H1 (cell line): ENCODE measurements at regions not wholly inside any gene's neighbourhood (a gene's known extent, or its start where the extent isn't known, plus 50 kb on each side); places are given as distances from the start of the nearest gene placed in this dataset.
A peak's percentile ranks its signal among the peaks of the same experiment; 100 is the strongest.

Experiments
- CTCF ChIA-PET: fragments of 300-600 bp; sonication (Branson Sonifier 250); formaldehyde crosslinking; loops from one replicate; lab custom pipeline; 2021; ENCODE audit not compliant: partially characterized antibody; lab: Charles Lee
- POLR2A ChIA-PET: fragments of 300-600 bp; sonication (Branson Sonifier 250); formaldehyde crosslinking; loops from one replicate; lab custom pipeline; 2021; ENCODE audit warnings: inconsistent platforms; ENCODE audit not compliant: partially characterized antibody; lab: Charles Lee
- DNase-seq, 2 experiments: peaks; one replicate each; pipeline versions ENCODE4 v3.0.0 to v3.0.0-alpha.2; 2010 to 2022; ENCODE audit warnings: low spot score in 2 of 2, low read depth in 1 of 2, mixed read lengths in 1 of 2
- FAIRE-seq: peaks from 2 replicates; lab custom pipeline; 2011; peaks lifted over from hg19 to GRCh38; lab: Jason Lieb, UNC
- H2AFZ ChIP-seq: 2 replicates; pipeline ENCODE4 v1.8.1; 2012; ENCODE audit warnings: low read length, inconsistent platforms
- H2AK5ac ChIP-seq: 2 replicates; pipeline ENCODE4 v1.6.1; 2013; ENCODE audit warnings: low read depth, low read length
- H2BK120ac ChIP-seq: replicated peaks from 2 replicates; pipeline ENCODE3; 2013; ENCODE audit warnings: low read depth, low read length, inconsistent platforms
- H2BK12ac ChIP-seq: 2 replicates; pipeline ENCODE4 v1.6.1; 2013; ENCODE audit warnings: low read depth, low read length
- H2BK15ac ChIP-seq: 2 replicates; pipeline ENCODE4 v1.6.1; 2013; ENCODE audit warnings: low read length
- H2BK20ac ChIP-seq: 2 replicates; pipeline ENCODE4 v1.6.1; 2013; ENCODE audit warnings: low read length
- H2BK5ac ChIP-seq: 2 replicates; pipeline ENCODE4 v1.6.1; 2013; ENCODE audit warnings: low read depth, low read length
- H3K14ac ChIP-seq: 2 replicates; pipeline ENCODE4 v1.6.1; 2013; ENCODE audit warnings: inconsistent platforms; ENCODE audit not compliant: insufficient read length
- H3K18ac ChIP-seq: 2 replicates; pipeline ENCODE4 v1.6.1; 2013; ENCODE audit warnings: low read length; ENCODE audit errors: extremely low read depth
- H3K23ac ChIP-seq: 2 replicates; pipeline ENCODE4 v1.6.1; 2013; ENCODE audit warnings: inconsistent platforms; ENCODE audit not compliant: insufficient read length
- H3K23me2 ChIP-seq: 2 replicates; pipeline ENCODE4 v1.6.1; 2013; ENCODE audit warnings: low read depth, low read length
- H3K27ac ChIP-seq: 2 replicates; pipeline ENCODE4 v1.6.1; 2011; ENCODE audit warnings: low read depth, low read length, inconsistent platforms
- H3K27me3 ChIP-seq, 4 experiments: replicated peaks in 1 of 4; 1 replicate in 1 of 4; 2 replicates in 3 of 4; pipeline versions ENCODE4 v1.6.1 to v1.8.1; 2011 to 2013; ENCODE audit warnings: low read length in 3 of 4, mild to moderate bottlenecking in 3 of 4, inconsistent platforms in 2 of 4, mixed read lengths in 2 of 4, moderate library complexity in 1 of 4; ENCODE audit not compliant: control insufficient read depth in 3 of 4, insufficient read depth in 3 of 4; ENCODE audit errors: extremely low read depth in 1 of 4
- H3K36me3 ChIP-seq, 4 experiments: 2 replicates each; pipeline versions ENCODE4 v1.6.1 to v1.8.1; 2011 to 2013; ENCODE audit warnings: mild to moderate bottlenecking in 4 of 4, low read length in 3 of 4, moderate library complexity in 2 of 4, control low read depth in 1 of 4, inconsistent platforms in 1 of 4; ENCODE audit not compliant: insufficient read depth in 4 of 4, control insufficient read depth in 2 of 4
- H3K4ac ChIP-seq: replicated peaks from 2 replicates; pipeline ENCODE3; 2013; ENCODE audit warnings: low read length, low read depth, mixed read lengths, inconsistent platforms; ENCODE audit not compliant: insufficient read length
- H3K4me1 ChIP-seq, 4 experiments: replicated peaks in 1 of 4; 1 replicate in 1 of 4; 2 replicates in 3 of 4; pipeline versions ENCODE4 v1.6.1 to v1.8.1; 2011 to 2013; ENCODE audit warnings: low read length in 3 of 4, inconsistent platforms in 2 of 4, mixed read lengths in 1 of 4; ENCODE audit not compliant: insufficient read depth in 4 of 4, control insufficient read depth in 3 of 4
- H3K4me2 ChIP-seq, 2 experiments: 2 replicates each; pipeline versions ENCODE4 v1.6.1 to v1.8.1; 2011 to 2013; ENCODE audit warnings: low read depth in 2 of 2, low read length in 2 of 2, control low read depth in 1 of 2, inconsistent platforms in 1 of 2, mild to moderate bottlenecking in 1 of 2; ENCODE audit not compliant: insufficient read depth in 1 of 2
- H3K4me3 ChIP-seq, 4 experiments: fragments of 200-600, 300-600 bp in 1 of 4; sonication (generic), shearing (Covaris generic), sonication (Bioruptor Twin) in 1 of 4; 2 replicates each; pipeline versions ENCODE4 v1.5.1 to v1.8.1; 2011 to 2016; ENCODE audit warnings: low read length in 4 of 4, low read depth in 3 of 4, control low read depth in 2 of 4, inconsistent platforms in 2 of 4, mild to moderate bottlenecking in 2 of 4, mixed read lengths in 1 of 4, moderate library complexity in 1 of 4; ENCODE audit not compliant: insufficient read depth in 2 of 4; ENCODE audit errors: extremely low read depth in 1 of 4
- H3K56ac ChIP-seq: replicated peaks from 2 replicates; pipeline ENCODE3; 2013; ENCODE audit warnings: low read depth, mild to moderate bottlenecking, mixed read lengths, low read length, inconsistent platforms; ENCODE audit not compliant: insufficient read length
- H3K79me1 ChIP-seq: 2 replicates; pipeline ENCODE4 v1.6.1; 2013; ENCODE audit warnings: low read depth, low read length, control low read depth
- H3K79me2 ChIP-seq, 2 experiments: 2 replicates each; pipeline versions ENCODE4 v1.6.1 to v1.8.1; 2012 to 2013; ENCODE audit warnings: low read length in 2 of 2, mild to moderate bottlenecking in 2 of 2, inconsistent platforms in 1 of 2; ENCODE audit not compliant: insufficient read depth in 2 of 2, control insufficient read depth in 1 of 2
- H3K9ac ChIP-seq, 4 experiments: replicated peaks in 1 of 4; 1 replicate in 1 of 4; 2 replicates in 3 of 4; pipeline versions ENCODE4 v1.6.1 to v1.8.1; 2011 to 2013; ENCODE audit warnings: low read depth in 3 of 4, low read length in 3 of 4, control low read depth in 2 of 4, mild to moderate bottlenecking in 2 of 4, moderate library complexity in 2 of 4, inconsistent platforms in 1 of 4; ENCODE audit errors: extremely low read depth in 1 of 4
- H3K9me3 ChIP-seq, 2 experiments: 2 replicates each; pipeline versions ENCODE4 v1.6.1 to v1.8.1; 2012 to 2013; ENCODE audit warnings: mild to moderate bottlenecking in 2 of 2, moderate library complexity in 2 of 2, control low read depth in 1 of 2, inconsistent platforms in 1 of 2, low read depth in 1 of 2, low read length in 1 of 2, mixed read lengths in 1 of 2; ENCODE audit not compliant: insufficient read depth in 2 of 2
- H4K20me1 ChIP-seq, 2 experiments: replicated peaks in 1 of 2; 2 replicates each; pipeline versions ENCODE3 to v1.8.1; 2011 to 2013; ENCODE audit warnings: inconsistent platforms in 2 of 2, low read length in 2 of 2, mild to moderate bottlenecking in 1 of 2; ENCODE audit not compliant: insufficient read depth in 2 of 2, control insufficient read depth in 1 of 2
- H4K5ac ChIP-seq: 2 replicates; pipeline ENCODE4 v1.6.1; 2013; ENCODE audit warnings: low read length, low read depth, mixed read lengths, inconsistent platforms; ENCODE audit not compliant: insufficient read length
- H4K8ac ChIP-seq: 2 replicates; pipeline ENCODE4 v1.8.0; 2013; ENCODE audit warnings: mild to moderate bottlenecking, moderate library complexity, low read length, inconsistent platforms; ENCODE audit not compliant: insufficient read depth; ENCODE audit errors: extremely low read depth
- H4K91ac ChIP-seq: replicated peaks from 2 replicates; pipeline ENCODE3; 2013; ENCODE audit warnings: low read length, mixed read lengths, inconsistent platforms; ENCODE audit not compliant: insufficient read length
- ATF3 ChIP-seq: IDR thresholded peaks from 2 replicates; pipeline ENCODE4 v1.6.1; 2011; ENCODE audit warnings: low read depth, mild to moderate bottlenecking, low read length; ENCODE audit not compliant: insufficient read depth
- CHD1 ChIP-seq: IDR thresholded peaks from 2 replicates; pipeline ENCODE4 v1.6.1; 2012; ENCODE audit warnings: low read depth, low read length, improper control_type of control experiment
- MAFK ChIP-seq: IDR thresholded peaks from 2 replicates; pipeline ENCODE4 v1.6.1; 2012; ENCODE audit warnings: low read depth, mild to moderate bottlenecking, improper control_type of control experiment, low read length
- POU5F1 ChIP-seq: IDR thresholded peaks from 2 replicates; pipeline ENCODE4 v1.6.1; 2011; ENCODE audit warnings: low read depth, mild to moderate bottlenecking, low read length, moderate library complexity
- WGBS, 2 experiments: shearing (Covaris generic) in 1 of 2; methylation state at CpG; one replicate each; pipeline versions ENCODE4 v1.1.6 to v1.1.7; 2013 to 2015; ENCODE audit warnings: low lambda C conversion rate in 2 of 2, mixed read lengths in 2 of 2, inconsistent platforms in 1 of 2, low coverage in 1 of 2, missing lambda C conversion rate in 1 of 2; ENCODE audit not compliant: insufficient replicate concordance in 2 of 2, insufficient coverage in 1 of 2, insufficient read length in 1 of 2; ENCODE audit errors: extremely low coverage in 1 of 2, missing lambda C conversion rate in 1 of 2; 5-methylcytosine and 5-hydroxymethylcytosine counted together

- FAIRE-seq (no peak), DNase-seq (no peak)
- no peak overlapping the region for H3K14ac ChIP-seq
- ChIA-PET CTCF (no interaction called here), POLR2A (no interaction called here)
- H4K20me1 ChIP-seq: no peaks in the 10 kb centered on the region
- no peak overlapping the region for H4K91ac ChIP-seq
- H2BK15ac ChIP-seq: no peak overlapping the region
- no peaks in the 10 kb centered on the region for H3K23me2 ChIP-seq
- no peak overlapping the region for H3K9ac ChIP-seq
- H3K27me3 ChIP-seq: no peaks in the 10 kb centered on the region
- H2BK5ac ChIP-seq: no peak overlapping the region
- no peak overlapping the region for H3K27ac ChIP-seq
- no peak overlapping the region for H2BK20ac ChIP-seq
- no peak overlapping the region for H4K5ac ChIP-seq
- no peaks in the 10 kb centered on the region for H3K9me3 ChIP-seq
- TF ChIP-seq MAFK (no peak), CHD1 (no peak), ATF3 (no peak), POU5F1 (no peak)
- H2AK5ac ChIP-seq: no peak overlapping the region
- no peak overlapping the region for H3K23ac ChIP-seq
- no peaks in the 10 kb centered on the region for H3K4me1 ChIP-seq
- H3K79me2 ChIP-seq: no peaks in the 10 kb centered on the region
- 83% methylated on average over 5 of the region's 5 CpGs; no CpG with 5 or more reads in 1 of the 2 experiments for WGBS, 2 experiments
- 0 out of 2 replicates have a peak overlapping the region, but pooled peaks have one; percentile 3 for H2AFZ ChIP-seq
- H4K8ac ChIP-seq: no peak overlapping the region
- no peak overlapping the region for H3K4ac ChIP-seq
- no peaks in the 10 kb centered on the region for H3K79me1 ChIP-seq
- no peak overlapping the region for H3K4me3 ChIP-seq
- no peak overlapping the region for H3K18ac ChIP-seq
- no peak overlapping the region for H2BK12ac ChIP-seq
- H3K36me3 ChIP-seq: no peaks in the 10 kb centered on the region
- H2BK120ac ChIP-seq: no peak overlapping the region
- no peak overlapping the region for H3K4me2 ChIP-seq
- no peak overlapping the region for H3K56ac ChIP-seq
Observed at GRCh38 chr5:118017536-118017935, 970.8 kb downstream of the DTWD2 start.
